HepG2 (cell line): ENCODE measurements at regions not wholly inside any gene's neighbourhood (a gene's known extent, or its start where the extent isn't known, plus 50 kb on each side); places are given as distances from the start of the nearest gene placed in this dataset.

Source experiments
- ATAC-seq: fragments of 200-7000 bp; cut with Tn5 transposase; 3 replicates; pipeline ENCODE4 v1.9.1; 2020; ENCODE audit warnings: mild to moderate bottlenecking, moderate library complexity
- BruUV-seq: library from RNA; stranded (reverse); fragments of 400-500 nt; replicated peaks from 2 replicates; lab custom pipeline; 2021; lab: Mats Ljungman, UMichigan
- CTCF ChIA-PET: fragments of 300-600 bp; formaldehyde crosslinking; extraction: SDS; loops from one replicate; lab custom pipeline; 2021; ENCODE audit warnings: low total read pairs, inconsistent platforms, low intra/inter-chr PET ratio; lab: Yijun Ruan, JAX
- POLR2A ChIA-PET: fragments of 350-600 bp; sonication (Branson Sonifier 250); formaldehyde crosslinking; loops from one replicate; lab custom pipeline; 2020; ENCODE audit warnings: antibody characterized with exemption, inconsistent platforms; lab: Yijun Ruan, JAX
- DNase-seq: peaks from one replicate; pipeline ENCODE4 v3.0.0-alpha.2; 2015; ENCODE audit warnings: low spot score
- FAIRE-seq: peaks from 3 replicates; lab custom pipeline; 2011; peaks lifted over from hg19 to GRCh38; lab: Jason Lieb, UNC
- H2AFZ ChIP-seq: one replicate; pipeline ENCODE4 v1.6.1; 2011; ENCODE audit warnings: low read length, inconsistent platforms
- H3K27ac ChIP-seq: fragments of 300-600 bp; 3 replicates; pipeline ENCODE4 v1.8.0; 2011; ENCODE audit warnings: mixed run types, mild to moderate bottlenecking, mixed read lengths, low read length, inconsistent platforms; ENCODE audit not compliant: insufficient read depth; ENCODE audit errors: extremely low read length
- H3K27me3 ChIP-seq, 2 experiments: fragments of 200-600 bp in 1 of 2; 2 replicates in 1 of 2; 3 replicates in 1 of 2; pipeline versions ENCODE4 v1.6.0 to v1.8.0; 2011; ENCODE audit warnings: low read length in 2 of 2, mild to moderate bottlenecking in 2 of 2, moderate library complexity in 2 of 2, inconsistent platforms in 1 of 2; ENCODE audit not compliant: insufficient read depth in 2 of 2, control insufficient read depth in 1 of 2
- H3K36me3 ChIP-seq, 2 experiments: fragments of 200-600 bp in 1 of 2; replicated peaks in 1 of 2; 2 replicates in 1 of 2; 3 replicates in 1 of 2; pipeline versions ENCODE4 v1.5.1 to v1.8.0; 2011; ENCODE audit warnings: low read length in 2 of 2, inconsistent platforms in 1 of 2; ENCODE audit not compliant: insufficient read depth in 2 of 2, control insufficient read depth in 1 of 2
- H3K4me1 ChIP-seq: 2 replicates; pipeline ENCODE4 v1.5.1; 2012; ENCODE audit warnings: low read length, inconsistent platforms; ENCODE audit not compliant: insufficient read depth
- H3K4me2 ChIP-seq: 2 replicates; pipeline ENCODE4 v1.6.0; 2011; ENCODE audit warnings: low read depth, low read length, inconsistent platforms
- H3K4me3 ChIP-seq, 3 experiments: fragments of 200-600 bp in 1 of 3; sonication (generic), shearing (Covaris generic) in 1 of 3; replicated peaks in 1 of 3; 2 replicates each; pipeline ENCODE4 v1.5.1; 2011 to 2016; ENCODE audit warnings: low read length in 3 of 3, inconsistent platforms in 2 of 3, low read depth in 2 of 3, mild to moderate bottlenecking in 2 of 3, control low read depth in 1 of 3, mixed read lengths in 1 of 3; ENCODE audit not compliant: insufficient read depth in 1 of 3
- H3K79me2 ChIP-seq: one replicate; pipeline ENCODE4 v1.6.1; 2011; ENCODE audit warnings: low read length, inconsistent platforms; ENCODE audit not compliant: insufficient read depth
- H3K9ac ChIP-seq: 2 replicates; pipeline ENCODE4 v1.6.0; 2011; ENCODE audit warnings: mild to moderate bottlenecking, low read depth, low read length, inconsistent platforms; ENCODE audit not compliant: insufficient read depth
- H3K9me3 ChIP-seq: 2 replicates; pipeline ENCODE4 v1.5.1; 2012; ENCODE audit warnings: mild to moderate bottlenecking, low read length
- H4K20me1 ChIP-seq: 2 replicates; pipeline ENCODE4 v1.6.0; 2011; ENCODE audit warnings: inconsistent platforms, mild to moderate bottlenecking, low read length, moderate library complexity; ENCODE audit not compliant: insufficient read depth
- CBFB ChIP-seq: sonication (generic); formaldehyde crosslinking; IDR thresholded peaks from 2 replicates; pipeline ENCODE4 v1.4.0; 2020; ENCODE audit warnings: missing genetic modification reagents
- GTF2F1 ChIP-seq: fragments of 150-350 bp; IDR thresholded peaks from 2 replicates; pipeline ENCODE4 v1.6.1; 2014; ENCODE audit warnings: low read length
- RARA ChIP-seq: IDR thresholded peaks from 2 replicates; pipeline ENCODE4 v1.6.1; 2016; ENCODE audit warnings: missing genetic modification reagents, missing compliant biosample characterization
- TEAD3 ChIP-seq: optimal IDR thresholded peaks from 2 replicates; pipeline ENCODE3; 2016; ENCODE audit warnings: borderline replicate concordance
- ZNF343 ChIP-seq: sonication (generic); formaldehyde crosslinking; IDR thresholded peaks from 2 replicates; pipeline ENCODE4 v1.4.0; 2020; ENCODE audit warnings: mild to moderate bottlenecking, missing genetic modification reagents
- ZNF512 ChIP-seq: sonication (generic); formaldehyde crosslinking; IDR thresholded peaks from 2 replicates; pipeline ENCODE4 v1.4.0; 2020; ENCODE audit warnings: mild to moderate bottlenecking, missing genetic modification reagents
- ZSCAN25 ChIP-seq: sonication (generic); formaldehyde crosslinking; IDR thresholded peaks from 2 replicates; pipeline ENCODE4 v1.8.0; 2022; ENCODE audit warnings: mild to moderate bottlenecking, missing genetic modification reagents
- WGBS: methylation state at CpG from one replicate; pipeline ENCODE4 v1.1.6; 2017; ENCODE audit warnings: low lambda C conversion rate; 5-methylcytosine and 5-hydroxymethylcytosine counted together
- in situ Hi-C: cut with HindIII; loops from 2 replicates; pipeline ENCODE4 v1.10.0; 2017; ENCODE audit warnings: low pct_unique_long_range_greater_than_20kb; ENCODE audit not compliant: extremely low pct_ligation_motif_present
- intact Hi-C: fragments of 100-400 bp; cut with micrococcal nuclease; formaldehyde crosslinking; loops from one replicate; pipeline ENCODE4 v1.10.0; 2022; ENCODE audit not compliant: unreplicated experiment
- TF ChIP-seq, protein P1 (sequence below): sonication (generic); formaldehyde crosslinking; IDR thresholded peaks from 2 replicates; pipeline ENCODE4 v1.4.0; 2020; ENCODE audit warnings: missing genetic modification reagents, mild to moderate bottlenecking, borderline replicate concordance
- TF ChIP-seq, protein P2 (sequence below): sonication (generic); formaldehyde crosslinking; conservative IDR thresholded peaks from 2 replicates; pipeline ENCODE4 v1.8.0; 2022; ENCODE audit warnings: mild to moderate bottlenecking, moderate library complexity, missing genetic modification reagents

- 18% methylated on average over 10 of the region's 12 CpGs for WGBS
- DNase-seq (no peak), ATAC-seq (no peak), FAIRE-seq (no peak)
- Histone ChIP-seq H3K27ac (no peak overlapping the region), H3K4me2 (no peak overlapping the region), H4K20me1 (peaks cover 4% of the 10 kb centered on the region; the same call in 1 of the 2 replicates), H3K9ac (no peak overlapping the region), H3K79me2 (no peaks in the 10 kb centered on the region), H3K27me3 (peaks cover 26 to 90% of the 10 kb centered on the region in 2 experiments), H3K9me3 (no peaks in the 10 kb centered on the region), H3K36me3 (no peaks in the 10 kb centered on the region), H3K4me3 (no peak overlapping the region), H2AFZ (no peak overlapping the region), H3K4me1 (no peaks in the 10 kb centered on the region)
- BruUV-seq = no TSS peak
- in situ Hi-C loops (loop anchor here (5.0 kb wide), 2 partner anchors 317 to 532 kb away; no protein-coding TSS in a partner anchor), intact Hi-C loops (loop anchor here (5.0 kb wide), 1 partner anchor 532 kb away; no protein-coding TSS in a partner anchor)
- no peak for TF ChIP-seq CBFB (CRISPR knock-in tag)
- no peak for TF ChIP-seq ZNF343 (CRISPR knock-in tag)
- TF ChIP-seq RARA (CRISPR knock-in tag) = no peak
- TF ChIP-seq, protein P1, sequence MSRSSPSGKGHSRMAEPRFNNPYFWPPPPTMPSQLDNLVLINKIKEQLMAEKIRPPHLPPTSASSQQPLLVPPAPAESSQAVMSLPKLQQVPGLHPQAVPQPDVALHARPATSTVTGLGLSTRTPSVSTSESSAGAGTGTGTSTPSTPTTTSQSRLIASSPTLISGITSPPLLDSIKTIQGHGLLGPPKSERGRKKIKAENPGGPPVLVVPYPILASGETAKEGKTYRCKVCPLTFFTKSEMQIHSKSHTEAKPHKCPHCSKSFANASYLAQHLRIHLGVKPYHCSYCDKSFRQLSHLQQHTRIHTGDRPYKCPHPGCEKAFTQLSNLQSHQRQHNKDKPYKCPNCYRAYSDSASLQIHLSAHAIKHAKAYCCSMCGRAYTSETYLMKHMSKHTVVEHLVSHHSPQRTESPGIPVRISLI (CRISPR knock-in tag) = no peak
- no peak for TF ChIP-seq GTF2F1
- ChIA-PET CTCF (no interaction called here), POLR2A (no interaction called here)
Observed at GRCh38 chr20:59404749-59405148, 104.3 kb downstream of the EDN3 start.

- intact Hi-C loops = no loop called here
- FAIRE-seq (no peak), ATAC-seq (no peak), DNase-seq (no peak)
- H3K27ac ChIP-seq = no peak overlapping the region
- H3K36me3 ChIP-seq = no peaks in the 10 kb centered on the region
- no peak overlapping the region for H2AFZ ChIP-seq
- no TSS peak for BruUV-seq
- no peak overlapping the region for H3K4me3 ChIP-seq
- H3K4me1 ChIP-seq = no peaks in the 10 kb centered on the region
- no peaks in the 10 kb centered on the region for H3K9me3 ChIP-seq
- CTCF ChIA-PET = no interaction called here
- in situ Hi-C loops = no loop called here
- POLR2A ChIA-PET = no interaction called here
- WGBS = 21% methylated on average over 15 of the region's 15 CpGs
- H3K9ac ChIP-seq = no peak overlapping the region
- H3K79me2 ChIP-seq = no peaks in the 10 kb centered on the region
- peaks cover 27 to 90% of the 10 kb centered on the region in 2 experiments for H3K27me3 ChIP-seq
- peaks cover 4% of the 10 kb centered on the region; the same call in 1 of the 2 replicates for H4K20me1 ChIP-seq
- no peak overlapping the region for H3K4me2 ChIP-seq
- no peak for TF ChIP-seq ZSCAN25 (CRISPR knock-in tag)
- TF ChIP-seq, protein P2, sequence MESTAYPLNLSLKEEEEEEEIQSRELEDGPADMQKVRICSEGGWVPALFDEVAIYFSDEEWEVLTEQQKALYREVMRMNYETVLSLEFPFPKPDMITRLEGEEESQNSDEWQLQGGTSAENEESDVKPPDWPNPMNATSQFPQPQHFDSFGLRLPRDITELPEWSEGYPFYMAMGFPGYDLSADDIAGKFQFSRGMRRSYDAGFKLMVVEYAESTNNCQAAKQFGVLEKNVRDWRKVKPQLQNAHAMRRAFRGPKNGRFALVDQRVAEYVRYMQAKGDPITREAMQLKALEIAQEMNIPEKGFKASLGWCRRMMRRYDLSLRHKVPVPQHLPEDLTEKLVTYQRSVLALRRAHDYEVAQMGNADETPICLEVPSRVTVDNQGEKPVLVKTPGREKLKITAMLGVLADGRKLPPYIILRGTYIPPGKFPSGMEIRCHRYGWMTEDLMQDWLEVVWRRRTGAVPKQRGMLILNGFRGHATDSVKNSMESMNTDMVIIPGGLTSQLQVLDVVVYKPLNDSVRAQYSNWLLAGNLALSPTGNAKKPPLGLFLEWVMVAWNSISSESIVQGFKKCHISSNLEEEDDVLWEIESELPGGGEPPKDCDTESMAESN (CRISPR knock-in tag) = no peak
- TF ChIP-seq TEAD3 (CRISPR knock-in tag) = no peak
- TF ChIP-seq ZNF512 (CRISPR knock-in tag) = no peak
Observed at GRCh38 chr20:59405226-59406200, 105.1 kb downstream of the EDN3 start.
